H9 (cell line): ENCODE measurements at regions not wholly inside any gene's neighbourhood (a gene's known extent, or its start where the extent isn't known, plus 50 kb on each side); places are given as distances from the start of the nearest gene placed in this dataset.

Experiments
- DNase-seq: peaks from one replicate; pipeline ENCODE4 v3.0.0-alpha.2; 2017
- H2AFZ ChIP-seq: one replicate; pipeline ENCODE4 v1.6.1; 2013; ENCODE audit warnings: mild to moderate bottlenecking, low read length, control low read depth, moderate library complexity
- H2AK5ac ChIP-seq: 2 replicates; pipeline ENCODE4 v1.6.1; 2013; ENCODE audit warnings: low read length, control low read depth, mixed read lengths; ENCODE audit not compliant: insufficient read length
- H2BK120ac ChIP-seq: one replicate; pipeline ENCODE4 v1.6.1; 2013; ENCODE audit warnings: low read depth, mild to moderate bottlenecking, low read length, control low read depth, inconsistent platforms; ENCODE audit not compliant: poor library complexity, severe bottlenecking
- H2BK12ac ChIP-seq: 2 replicates; pipeline ENCODE4 v1.6.1; 2013; ENCODE audit warnings: low read length, control low read depth, mixed read lengths, low read depth; ENCODE audit not compliant: insufficient read length
- H2BK15ac ChIP-seq: 2 replicates; pipeline ENCODE4 v1.6.1; 2013; ENCODE audit warnings: low read depth, low read length, control low read depth
- H2BK20ac ChIP-seq: one replicate; pipeline ENCODE4 v1.6.1; 2013; ENCODE audit warnings: low read depth, mild to moderate bottlenecking, low read length, control low read depth, inconsistent platforms; ENCODE audit not compliant: poor library complexity, severe bottlenecking
- H2BK5ac ChIP-seq: 2 replicates; pipeline ENCODE4 v1.6.1; 2013; ENCODE audit warnings: low read length, control low read depth, mixed read lengths; ENCODE audit not compliant: insufficient read length
- H3K14ac ChIP-seq: 2 replicates; pipeline ENCODE4 v1.6.1; 2013; ENCODE audit warnings: low read length, control low read depth; ENCODE audit not compliant: insufficient read depth
- H3K18ac ChIP-seq: 2 replicates; pipeline ENCODE4 v1.6.1; 2013; ENCODE audit warnings: low read depth, mild to moderate bottlenecking, mixed read lengths, low read length, control low read depth; ENCODE audit not compliant: insufficient read length
- H3K23ac ChIP-seq: 2 replicates; pipeline ENCODE4 v1.6.1; 2013; ENCODE audit warnings: low read length, control low read depth, mixed read lengths, low read depth; ENCODE audit not compliant: insufficient read length
- H3K23me2 ChIP-seq: 2 replicates; pipeline ENCODE4 v1.6.1; 2013; ENCODE audit warnings: low read depth, mild to moderate bottlenecking, mixed read lengths, low read length, control low read depth; ENCODE audit not compliant: insufficient read length, poor library complexity, severe bottlenecking
- H3K27ac ChIP-seq: 2 replicates; pipeline ENCODE4 v1.5.1; 2013; ENCODE audit warnings: low read length, control low read depth, mixed read lengths, low read depth; ENCODE audit not compliant: insufficient read length
- H3K27me3 ChIP-seq: 2 replicates; pipeline ENCODE4 v1.6.1; 2013; ENCODE audit warnings: low read length, control low read depth, inconsistent platforms; ENCODE audit not compliant: insufficient read depth
- H3K4ac ChIP-seq: 2 replicates; pipeline ENCODE4 v1.6.1; 2013; ENCODE audit warnings: low read depth, mild to moderate bottlenecking, control low read depth, inconsistent platforms, low read length, moderate library complexity
- H3K4me1 ChIP-seq: 2 replicates; pipeline ENCODE4 v1.6.1; 2013; ENCODE audit warnings: low read length, control low read depth, inconsistent platforms; ENCODE audit not compliant: insufficient read depth
- H3K4me2 ChIP-seq: 2 replicates; pipeline ENCODE4 v1.6.1; 2013; ENCODE audit warnings: low read length, control low read depth, mixed read lengths; ENCODE audit not compliant: insufficient read length, insufficient read depth
- H3K56ac ChIP-seq: 2 replicates; pipeline ENCODE4 v1.6.1; 2013; ENCODE audit warnings: low read depth, mild to moderate bottlenecking, mixed read lengths, low read length, control low read depth; ENCODE audit not compliant: insufficient read length
- H3K79me1 ChIP-seq: 2 replicates; pipeline ENCODE4 v1.6.1; 2013; ENCODE audit warnings: low read depth, mild to moderate bottlenecking, moderate library complexity, low read length, control low read depth, inconsistent platforms; ENCODE audit not compliant: insufficient read depth, poor library complexity, severe bottlenecking
- H3K79me2 ChIP-seq: 2 replicates; pipeline ENCODE4 v1.6.1; 2013; ENCODE audit warnings: low read length, control low read depth, inconsistent platforms; ENCODE audit not compliant: insufficient read depth
- H3K9ac ChIP-seq: 2 replicates; pipeline ENCODE4 v1.6.1; 2013; ENCODE audit warnings: low read length, control low read depth, mixed read lengths; ENCODE audit not compliant: insufficient read length; ENCODE audit errors: extremely low read depth
- H3K9me3 ChIP-seq: one replicate; pipeline ENCODE4 v1.6.1; 2013; ENCODE audit warnings: low read depth, low read length, inconsistent platforms; ENCODE audit not compliant: control insufficient read depth
- H3T11ph ChIP-seq: one replicate; pipeline ENCODE4 v1.6.1; 2013; ENCODE audit warnings: mild to moderate bottlenecking, low read length, control low read depth, inconsistent platforms
- H4K20me1 ChIP-seq: one replicate; pipeline ENCODE4 v1.6.1; 2013; ENCODE audit not compliant: control insufficient read depth, insufficient read length, insufficient read depth
- H4K5ac ChIP-seq: 2 replicates; pipeline ENCODE4 v1.6.1; 2013; ENCODE audit warnings: low read depth, mild to moderate bottlenecking, mixed read lengths, low read length, control low read depth; ENCODE audit not compliant: insufficient read length
- H4K8ac ChIP-seq: replicated peaks from 2 replicates; pipeline ENCODE4 v1.6.1; 2013; ENCODE audit warnings: low read length, control low read depth, mixed read lengths, low read depth; ENCODE audit not compliant: insufficient read length
- H4K91ac ChIP-seq: 2 replicates; pipeline ENCODE4 v1.6.1; 2013; ENCODE audit warnings: low read depth, mild to moderate bottlenecking, moderate library complexity, mixed read lengths, low read length, control low read depth; ENCODE audit not compliant: insufficient read length
- H3K27ac Mint-ChIP-seq, 3 experiments: 2 replicates in 2 of 3; 3 replicates in 1 of 3; pipeline ENCODE4 v1.8.0; 2020 to 2021; ENCODE audit warnings: mixed read lengths in 3 of 3, mild to moderate bottlenecking in 1 of 3, moderate library complexity in 1 of 3
- H3K27me3 Mint-ChIP-seq: 2 replicates; pipeline ENCODE4 v1.8.0; 2021; ENCODE audit warnings: low read depth, mild to moderate bottlenecking, moderate library complexity, mixed read lengths
- H3K36me3 Mint-ChIP-seq, 3 experiments: 2 replicates in 2 of 3; 3 replicates in 1 of 3; pipeline ENCODE4 v1.8.0; 2020 to 2021; ENCODE audit warnings: low read depth in 3 of 3, mixed read lengths in 3 of 3; ENCODE audit not compliant: insufficient read depth in 1 of 3
- H3K4me1 Mint-ChIP-seq, 2 experiments: 2 replicates each; pipeline ENCODE4 v1.8.0; 2020; ENCODE audit warnings: mixed read lengths in 2 of 2
- H3K4me3 Mint-ChIP-seq, 2 experiments: 2 replicates in 1 of 2; 3 replicates in 1 of 2; pipeline ENCODE4 v1.8.0; 2020 to 2021; ENCODE audit warnings: mild to moderate bottlenecking in 2 of 2, mixed read lengths in 2 of 2, moderate library complexity in 1 of 2
- H3K9me3 Mint-ChIP-seq, 2 experiments: 2 replicates in 1 of 2; 3 replicates in 1 of 2; pipeline ENCODE4 v1.8.0; 2020; ENCODE audit warnings: mild to moderate bottlenecking in 2 of 2, mixed read lengths in 2 of 2, moderate library complexity in 1 of 2
- CTCF ChIP-seq: fragments of 200-600 bp; sonication (generic); conservative IDR thresholded peaks from 3 replicates; pipeline ENCODE4 v1.8.0; 2021; ENCODE audit warnings: antibody characterized with exemption, mild to moderate bottlenecking
- WGBS: extraction: QIAGEN DNeasy Blood & Tissue Kit; methylation state at CpG from one replicate; pipeline ENCODE4 v1.1.7; 2013; ENCODE audit warnings: missing lambda C conversion rate, low lambda C conversion rate, mixed read lengths; ENCODE audit not compliant: insufficient read length; ENCODE audit errors: extremely low coverage; 5-methylcytosine and 5-hydroxymethylcytosine counted together

- Histone ChIP-seq H4K8ac (no peak overlapping the region), H3K18ac (no peak overlapping the region), H4K5ac (no peak overlapping the region), H3T11ph (no peak overlapping the region), H3K23ac (no peak overlapping the region), H2AK5ac (no peak overlapping the region), H2BK5ac (no peak overlapping the region), H3K27me3 (no peaks in the 10 kb centered on the region), H2AFZ (no peak overlapping the region), H2BK20ac (no peak overlapping the region), H3K4me2 (no peak overlapping the region), H3K14ac (no peak overlapping the region), H4K20me1 (no peaks in the 10 kb centered on the region), H3K9me3 (peaks cover 7% of the 10 kb centered on the region), H2BK12ac (no peak overlapping the region), H4K91ac (no peak overlapping the region), H3K4me1 (no peaks in the 10 kb centered on the region), H3K23me2 (no peaks in the 10 kb centered on the region), H2BK15ac (no peak overlapping the region), H3K9ac (no peak overlapping the region), H3K79me1 (no peaks in the 10 kb centered on the region), H3K56ac (no peak overlapping the region), H2BK120ac (no peak overlapping the region), H3K79me2 (no peaks in the 10 kb centered on the region), H3K27ac (no peak overlapping the region), H3K4ac (no peak overlapping the region)
- Mint-ChIP-seq H3K9me3 (peaks cover 34 to 46% of the 10 kb centered on the region in 2 experiments), H3K4me1 (no peaks in the 10 kb centered on the region), H3K36me3 (no peaks in the 10 kb centered on the region), H3K27ac (no peak overlapping the region), H3K27me3 (no peaks in the 10 kb centered on the region), H3K4me3 (no peak overlapping the region)
- no peak for DNase-seq
- no CpG with 5 or more reads among the region's 1 CpG for WGBS
- no peak for TF ChIP-seq CTCF
Measured at GRCh38 chrX:121496966-121497365, 449.6 kb downstream of the GLUD2 start.
